ENCODE measurements at regions not wholly inside any gene's neighbourhood (a gene's known extent, or its start where the extent isn't known, plus 50 kb on each side); places are given as distances from the start of the nearest gene placed in this dataset.

DNA sequence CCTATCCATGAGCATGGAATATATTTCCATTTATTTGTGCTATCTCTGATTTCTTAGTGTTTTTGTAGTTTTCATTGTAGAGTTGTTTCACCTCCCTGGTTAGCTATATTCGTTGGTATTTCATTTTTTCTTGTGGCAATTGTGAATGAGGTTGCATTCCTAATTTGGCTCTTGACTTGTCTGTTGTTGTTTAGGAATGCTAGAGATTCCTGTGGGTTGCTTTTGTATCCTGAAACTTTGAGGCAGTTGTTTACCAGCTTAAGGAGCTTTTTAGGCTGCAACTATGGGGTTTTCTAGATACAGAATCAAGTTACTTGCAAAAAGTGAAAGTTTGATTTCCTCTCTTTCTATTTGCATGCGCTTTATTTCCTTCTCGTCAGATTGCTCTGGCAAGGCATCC lies 304.7 kb upstream of the GRM3 start:
- no TSS peak for BruUV-seq (replicated peaks)
- TF ChIP-seq JUND (IDR thresholded peaks at IDR 0.05): no peak
- no peak for TF ChIP-seq ZBTB33 (IDR thresholded peaks at IDR 0.05; ENCODE audit: extremely low read depth, insufficient replicate concordance, low read length)
- no peak for TF ChIP-seq SIN3A (IDR thresholded peaks at IDR 0.05; ENCODE audit: low read depth)
- TF ChIP-seq POLR2A (IDR thresholded peaks at IDR 0.05; ENCODE audit: borderline replicate concordance, extremely low read depth, insufficient read depth, insufficient read length): no peak
- TF ChIP-seq, protein P1, sequence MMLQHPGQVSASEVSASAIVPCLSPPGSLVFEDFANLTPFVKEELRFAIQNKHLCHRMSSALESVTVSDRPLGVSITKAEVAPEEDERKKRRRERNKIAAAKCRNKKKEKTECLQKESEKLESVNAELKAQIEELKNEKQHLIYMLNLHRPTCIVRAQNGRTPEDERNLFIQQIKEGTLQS (IDR thresholded peaks at IDR 0.05): no peak
- no peak for TF ChIP-seq POLR2AphosphoS5 (IDR thresholded peaks at IDR 0.05; ENCODE audit: low read depth, low read length)
- no peak for TF ChIP-seq TCF7L2 (IDR thresholded peaks at IDR 0.05; ENCODE audit: borderline replicate concordance, extremely low read depth, insufficient read depth, insufficient read length)
- TF ChIP-seq CBX3 (IDR thresholded peaks at IDR 0.05; ENCODE audit: low read depth): no peak
- TF ChIP-seq, protein P2, sequence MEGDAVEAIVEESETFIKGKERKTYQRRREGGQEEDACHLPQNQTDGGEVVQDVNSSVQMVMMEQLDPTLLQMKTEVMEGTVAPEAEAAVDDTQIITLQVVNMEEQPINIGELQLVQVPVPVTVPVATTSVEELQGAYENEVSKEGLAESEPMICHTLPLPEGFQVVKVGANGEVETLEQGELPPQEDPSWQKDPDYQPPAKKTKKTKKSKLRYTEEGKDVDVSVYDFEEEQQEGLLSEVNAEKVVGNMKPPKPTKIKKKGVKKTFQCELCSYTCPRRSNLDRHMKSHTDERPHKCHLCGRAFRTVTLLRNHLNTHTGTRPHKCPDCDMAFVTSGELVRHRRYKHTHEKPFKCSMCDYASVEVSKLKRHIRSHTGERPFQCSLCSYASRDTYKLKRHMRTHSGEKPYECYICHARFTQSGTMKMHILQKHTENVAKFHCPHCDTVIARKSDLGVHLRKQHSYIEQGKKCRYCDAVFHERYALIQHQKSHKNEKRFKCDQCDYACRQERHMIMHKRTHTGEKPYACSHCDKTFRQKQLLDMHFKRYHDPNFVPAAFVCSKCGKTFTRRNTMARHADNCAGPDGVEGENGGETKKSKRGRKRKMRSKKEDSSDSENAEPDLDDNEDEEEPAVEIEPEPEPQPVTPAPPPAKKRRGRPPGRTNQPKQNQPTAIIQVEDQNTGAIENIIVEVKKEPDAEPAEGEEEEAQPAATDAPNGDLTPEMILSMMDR (IDR thresholded peaks at IDR 0.05 in 2 of 3, conservative IDR thresholded peaks at IDR 0.05 in 1 of 3; ENCODE audit: borderline replicate concordance in 1 of 3, insufficient read depth in 1 of 3, low read depth in 2 of 3, low read length in 2 of 3): no peak
- TF ChIP-seq FOSL1 (IDR thresholded peaks at IDR 0.05; ENCODE audit: low read depth): no peak
- TF ChIP-seq, protein P3, sequence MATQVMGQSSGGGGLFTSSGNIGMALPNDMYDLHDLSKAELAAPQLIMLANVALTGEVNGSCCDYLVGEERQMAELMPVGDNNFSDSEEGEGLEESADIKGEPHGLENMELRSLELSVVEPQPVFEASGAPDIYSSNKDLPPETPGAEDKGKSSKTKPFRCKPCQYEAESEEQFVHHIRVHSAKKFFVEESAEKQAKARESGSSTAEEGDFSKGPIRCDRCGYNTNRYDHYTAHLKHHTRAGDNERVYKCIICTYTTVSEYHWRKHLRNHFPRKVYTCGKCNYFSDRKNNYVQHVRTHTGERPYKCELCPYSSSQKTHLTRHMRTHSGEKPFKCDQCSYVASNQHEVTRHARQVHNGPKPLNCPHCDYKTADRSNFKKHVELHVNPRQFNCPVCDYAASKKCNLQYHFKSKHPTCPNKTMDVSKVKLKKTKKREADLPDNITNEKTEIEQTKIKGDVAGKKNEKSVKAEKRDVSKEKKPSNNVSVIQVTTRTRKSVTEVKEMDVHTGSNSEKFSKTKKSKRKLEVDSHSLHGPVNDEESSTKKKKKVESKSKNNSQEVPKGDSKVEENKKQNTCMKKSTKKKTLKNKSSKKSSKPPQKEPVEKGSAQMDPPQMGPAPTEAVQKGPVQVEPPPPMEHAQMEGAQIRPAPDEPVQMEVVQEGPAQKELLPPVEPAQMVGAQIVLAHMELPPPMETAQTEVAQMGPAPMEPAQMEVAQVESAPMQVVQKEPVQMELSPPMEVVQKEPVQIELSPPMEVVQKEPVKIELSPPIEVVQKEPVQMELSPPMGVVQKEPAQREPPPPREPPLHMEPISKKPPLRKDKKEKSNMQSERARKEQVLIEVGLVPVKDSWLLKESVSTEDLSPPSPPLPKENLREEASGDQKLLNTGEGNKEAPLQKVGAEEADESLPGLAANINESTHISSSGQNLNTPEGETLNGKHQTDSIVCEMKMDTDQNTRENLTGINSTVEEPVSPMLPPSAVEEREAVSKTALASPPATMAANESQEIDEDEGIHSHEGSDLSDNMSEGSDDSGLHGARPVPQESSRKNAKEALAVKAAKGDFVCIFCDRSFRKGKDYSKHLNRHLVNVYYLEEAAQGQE (IDR thresholded peaks at IDR 0.05; ENCODE audit: low read depth): no peak
- no peak for TF ChIP-seq SRF (IDR thresholded peaks at IDR 0.05; ENCODE audit: low read depth)
- TF ChIP-seq MAX (IDR thresholded peaks at IDR 0.05): no peak
- TF ChIP-seq ZFX (IDR thresholded peaks at IDR 0.05): no peak
- no peak for TF ChIP-seq EZH2phosphoT487 (IDR thresholded peaks at IDR 0.05; ENCODE audit: borderline replicate concordance)
- CTCF ChIA-PET: no interaction called here
- DNase-seq (ENCODE audit: low read depth, low spot score) (no peak), ATAC-seq (no peak)
- Histone ChIP-seq H3K4me3 (replicated peaks in 1 of 2; ENCODE audit: low read depth in 1 of 2, low read length in 2 of 2) (no peak overlapping the region), H3K27ac (ENCODE audit: low read depth, low read length) (no peak overlapping the region), H3K9ac (ENCODE audit: low read length) (no peak overlapping the region), H2AFZ (ENCODE audit: low read depth, low read length, poor library complexity, severe bottlenecking) (no peak overlapping the region), H3K36me3 (ENCODE audit: control insufficient read depth in 1 of 2, insufficient read depth in 2 of 2, low read length in 2 of 2) (no peaks in the 10 kb centered on the region), H3K27me3 (ENCODE audit: insufficient read depth, low read length) (no peaks in the 10 kb centered on the region), H3K4me1 (ENCODE audit: control insufficient read depth in 1 of 2, insufficient read depth in 2 of 2, low read length in 2 of 2) (no peaks in the 10 kb centered on the region), H3K79me2 (ENCODE audit: insufficient read depth, low read length) (no peaks in the 10 kb centered on the region), H3K4me2 (ENCODE audit: low read length) (no peak overlapping the region), H3K9me2 (ENCODE audit: insufficient read depth) (no peaks in the 10 kb centered on the region), H4K20me1 (ENCODE audit: insufficient read depth) (no peaks in the 10 kb centered on the region), H3K9me3 (ENCODE audit: control insufficient read depth in 1 of 2, insufficient read depth in 1 of 2, low read depth in 1 of 2, low read length in 2 of 2) (no peaks in the 10 kb centered on the region)
- POLR2A ChIA-PET: no interaction called here
- RAD21 ChIA-PET (ENCODE audit: low non-redundant PET in 1 of 2, low total read pairs in 2 of 2, uncharacterized antibody in 2 of 2, unreplicated experiment in 2 of 2): no interaction called here
- intact Hi-C loops (cut with micrococcal nuclease): loop anchor here (10.0 kb wide), 1 partner anchor 374 kb away; no protein-coding TSS in a partner anchor
